ENCODE measurements at regions not wholly inside any gene's neighbourhood (a gene's known extent, or its start where the extent isn't known, plus 50 kb on each side); places are given as distances from the start of the nearest gene placed in this dataset.

DNA sequence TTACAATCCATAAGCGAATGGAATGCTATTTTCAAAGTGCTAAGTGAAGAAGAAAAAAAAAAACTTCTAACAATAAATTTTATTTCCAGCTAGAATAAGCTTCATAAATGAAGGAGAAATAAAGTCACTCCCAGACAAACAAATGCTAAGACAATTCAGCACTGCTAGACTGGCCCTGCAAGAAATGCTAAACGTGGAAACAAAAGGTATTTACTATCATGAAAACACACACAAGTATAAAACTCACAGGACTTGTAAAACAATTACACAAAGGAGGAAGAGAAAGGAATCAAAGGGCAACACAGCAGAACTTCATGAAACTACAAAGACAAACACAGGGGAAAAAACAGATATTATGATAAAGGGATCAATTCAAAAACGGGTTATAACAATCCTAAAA lies 85.8 kb upstream of the NELL2 start:
- no peak for DNase-seq

DNA sequence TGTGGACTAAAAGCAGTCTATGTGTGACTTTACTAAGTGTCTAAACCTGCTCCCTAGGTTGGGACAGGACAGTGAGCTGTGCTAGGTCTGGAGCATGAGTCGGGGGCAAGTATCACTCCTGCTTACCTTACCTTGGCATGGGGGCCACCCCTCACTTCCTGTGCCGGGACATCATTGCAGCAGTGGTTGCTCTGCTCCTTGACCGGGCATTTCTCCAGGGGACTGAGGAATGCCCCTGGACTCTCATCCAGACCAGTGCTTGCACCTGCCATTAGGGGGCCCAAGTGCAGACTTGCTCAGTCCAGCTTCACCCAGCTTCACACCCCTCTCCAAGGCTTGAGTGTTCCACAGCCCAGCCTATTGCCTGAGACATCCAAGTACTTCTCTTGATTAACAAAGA lies 84.7 kb upstream of the NELL2 start:
- DNase-seq = no peak

DNA sequence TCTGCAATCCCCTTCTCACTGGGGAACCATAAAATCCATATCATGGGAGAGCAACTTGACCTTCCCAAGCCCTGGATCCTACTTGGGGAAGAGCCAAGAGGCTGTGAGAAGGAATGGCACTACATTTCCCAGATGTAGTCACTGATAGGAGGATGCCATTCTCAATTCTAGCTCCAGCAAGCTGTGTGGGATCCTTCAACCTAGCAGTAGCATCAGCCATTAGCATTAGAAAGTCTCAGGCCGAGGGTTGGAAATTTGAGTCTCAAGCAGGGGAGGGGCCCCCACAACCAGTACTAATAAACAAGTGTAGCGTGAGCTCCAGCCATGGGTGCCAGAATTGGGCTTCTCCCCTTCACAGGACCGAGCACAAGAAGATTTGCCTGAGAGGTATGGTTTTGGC lies 84.3 kb upstream of the NELL2 start:
- no peak for DNase-seq

DNA sequence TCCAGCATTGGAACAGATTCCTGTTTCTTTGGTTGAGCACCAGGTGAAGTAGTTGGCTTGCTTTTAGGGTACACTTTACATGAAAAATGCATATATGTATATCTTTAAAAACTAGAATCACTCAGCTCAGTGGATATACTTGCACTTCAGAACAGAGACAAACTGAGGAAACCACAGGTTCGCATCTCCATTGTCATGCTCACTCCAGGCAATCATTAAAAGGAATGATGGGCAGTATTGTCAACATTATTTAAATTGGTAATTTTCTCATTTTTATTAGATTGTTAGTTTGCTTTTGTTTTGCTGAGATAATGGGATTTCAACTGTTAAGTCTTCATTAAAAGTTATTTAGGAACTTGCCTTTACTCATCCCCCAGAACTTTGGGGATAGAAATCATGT lies 71.0 kb upstream of the NELL2 start:
- no peak for DNase-seq

DNA sequence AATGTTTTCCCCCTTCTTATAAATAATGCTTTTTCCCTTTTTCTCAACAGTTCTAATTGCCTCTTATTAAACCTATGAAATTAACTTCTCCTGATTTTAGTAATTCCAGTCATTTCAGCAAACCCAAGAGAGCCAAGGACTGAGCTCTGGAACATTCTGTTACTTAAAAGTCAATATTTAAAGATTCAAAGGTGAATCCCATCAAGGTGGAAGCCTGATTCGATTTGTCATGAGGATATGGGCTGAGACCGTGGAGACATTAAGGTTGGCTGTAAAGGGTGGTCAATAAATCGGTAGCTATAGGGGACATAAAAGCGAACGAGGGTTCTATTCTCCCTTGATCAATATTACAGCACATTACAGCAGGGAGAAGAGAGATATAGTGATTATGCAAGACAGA lies 66.6 kb upstream of the NELL2 start:
- no peak for DNase-seq

DNA sequence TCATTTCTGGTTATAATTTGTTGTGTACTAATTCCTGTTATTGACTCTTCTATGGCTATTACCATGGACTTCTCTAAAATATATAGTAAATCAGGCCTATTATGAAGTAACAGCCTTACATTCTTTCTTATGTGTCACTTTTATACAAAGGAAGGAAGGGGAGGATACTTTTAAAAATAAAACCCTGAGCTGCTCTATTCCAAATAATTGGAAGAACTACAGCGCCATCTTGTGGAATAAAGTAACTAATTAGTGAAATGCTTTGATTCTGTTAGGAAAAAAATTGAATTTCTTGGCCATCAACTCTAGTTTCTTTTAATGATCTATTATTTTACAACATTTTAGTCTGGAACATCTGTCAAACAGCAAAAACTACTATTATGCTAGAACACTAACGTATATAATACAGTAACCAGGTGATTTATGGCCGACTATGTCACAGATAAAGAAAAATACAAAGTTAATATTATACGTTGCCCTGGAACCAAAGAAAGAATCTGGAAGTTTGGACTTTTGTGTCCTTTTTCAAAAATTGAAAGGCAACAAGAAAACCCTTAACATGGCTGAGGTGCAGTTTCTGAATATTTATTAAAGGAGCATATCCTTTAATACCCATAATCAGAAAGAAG lies 55.0 kb upstream of the NELL2 start:
- DNase-seq = peak; percentile 47 to 89

DNA sequence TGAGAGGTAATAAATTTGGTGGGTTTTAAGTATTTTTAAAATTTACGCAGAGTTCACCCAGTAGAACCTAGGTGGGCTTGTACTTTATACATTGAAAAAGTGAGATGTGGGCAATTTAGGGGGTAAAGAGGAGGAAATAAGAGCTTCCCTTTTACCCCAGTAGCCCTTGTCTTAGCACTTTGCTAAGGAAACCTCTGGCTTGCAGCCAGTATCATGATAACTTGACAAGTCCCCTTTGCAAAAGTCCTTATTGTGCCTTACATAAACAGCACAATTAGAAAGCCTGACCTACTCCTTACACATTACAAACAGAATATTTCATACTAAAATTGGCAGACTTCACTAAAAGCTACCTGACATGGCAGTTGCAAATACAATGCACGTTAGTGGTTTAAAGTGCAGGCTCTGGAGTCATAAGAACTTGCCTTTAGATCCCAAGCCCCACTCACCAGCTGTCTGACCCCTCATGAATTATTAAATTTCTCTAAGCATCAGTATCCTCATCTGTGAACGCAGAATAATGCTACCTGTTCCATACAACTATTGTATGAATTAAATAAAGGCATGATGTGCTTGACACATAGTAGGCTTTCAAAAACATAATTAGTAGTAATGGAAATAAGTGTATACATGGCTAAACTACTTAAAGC lies 53.2 kb upstream of the NELL2 start:
- no peak for DNase-seq

All from inflammatory macrophage treated with lipopolysaccharide for 1 hour (primary cell).